Thoracic aorta (tissue), 2 donors: ENCODE measurements at regions not wholly inside any gene's neighbourhood (a gene's known extent, or its start where the extent isn't known, plus 50 kb on each side); places are given as distances from the start of the nearest gene placed in this dataset.

Experiments
- ATAC-seq: fragments of 150-250 bp; one replicate; pipeline ENCODE4 v1.8.0; 2017; ENCODE audit warnings: low read depth; ENCODE audit not compliant: insufficient number of reproducible peaks, low FRiP score
- DNase-seq: peaks from one replicate; pipeline ENCODE4 v3.0.0-alpha.2; 2020; ENCODE audit warnings: low spot score
- H3K27ac ChIP-seq, 2 donors: fragments of 200-600 bp; sonication (generic); 1 replicate in 1 of 2; 2 replicates in 1 of 2; pipeline ENCODE4 v1.5.1; 2016; ENCODE audit warnings: mild to moderate bottlenecking in 2 of 2, moderate library complexity in 2 of 2
- H3K27me3 ChIP-seq: fragments of 200-600 bp; sonication (generic); replicated peaks from 2 replicates; pipeline ENCODE4 v1.6.0; 2016; ENCODE audit warnings: mild to moderate bottlenecking; ENCODE audit not compliant: insufficient read depth
- H3K36me3 ChIP-seq: fragments of 200-600 bp; sonication (generic); one replicate; pipeline ENCODE4 v1.5.1; 2016
- H3K4me1 ChIP-seq, 2 donors: fragments of 200-600 bp; sonication (generic); 1 replicate in 1 of 2; 2 replicates in 1 of 2; pipeline versions ENCODE4 v1.5.1 to v1.6.0; 2016; ENCODE audit warnings: low read depth in 2 of 2, mild to moderate bottlenecking in 1 of 2; ENCODE audit not compliant: control insufficient read depth in 1 of 2
- H3K4me3 ChIP-seq: fragments of 200-600 bp; sonication (generic); 2 replicates; pipeline ENCODE4 v1.5.1; 2016; ENCODE audit warnings: mild to moderate bottlenecking
- H3K9me3 ChIP-seq: fragments of 200-600 bp; sonication (generic); 2 replicates; pipeline ENCODE4 v1.5.1; 2016
- CTCF ChIP-seq: fragments of 200-600 bp; sonication (generic); IDR thresholded peaks from one replicate; pipeline ENCODE4 v1.5.1; 2019; ENCODE audit warnings: antibody characterized with exemption

GRCh38 chr11:81669935-81670543 lies 1063.6 kb downstream of the FAM181B start:
- Histone ChIP-seq H3K27ac (no peak overlapping the region), H3K36me3 (no peaks in the 10 kb centered on the region), H3K9me3 (no peaks in the 10 kb centered on the region), H3K27me3 (no peaks in the 10 kb centered on the region), H3K4me3 (no peak overlapping the region), H3K4me1 (no peaks in the 10 kb centered on the region)
- ATAC-seq (no peak), DNase-seq (no peak)
- no peak for TF ChIP-seq CTCF

DNA sequence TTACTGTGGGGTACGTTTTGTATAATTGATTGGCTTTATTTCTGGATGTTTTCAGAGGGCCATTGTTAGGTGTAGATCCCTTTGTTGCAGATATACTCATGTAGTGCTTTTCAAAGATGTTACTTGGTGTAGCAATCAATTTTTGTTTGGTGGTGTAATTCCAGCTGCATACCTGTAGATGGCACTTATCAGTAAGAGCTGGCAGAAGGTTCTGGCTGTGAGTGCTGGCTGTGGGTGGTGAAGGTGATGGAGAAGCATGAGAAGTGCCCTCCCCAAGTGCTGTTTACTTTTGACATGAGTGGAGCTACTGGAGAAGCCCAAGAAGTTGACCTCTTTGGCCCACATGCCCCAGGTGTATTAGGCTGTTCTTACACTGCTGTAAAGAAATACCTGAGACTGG lies 1074.9 kb downstream of the FAM181B start:
- H3K36me3 ChIP-seq: no peaks in the 10 kb centered on the region
- no peak overlapping the region for H3K27ac ChIP-seq
- H3K9me3 ChIP-seq: no peaks in the 10 kb centered on the region
- TF ChIP-seq CTCF: no peak
- ATAC-seq: no peak
- DNase-seq: no peak
- no peaks in the 10 kb centered on the region for H3K27me3 ChIP-seq
- no peaks in the 10 kb centered on the region for H3K4me1 ChIP-seq
- H3K4me3 ChIP-seq: no peak overlapping the region

- H3K9me3 ChIP-seq: no peaks in the 10 kb centered on the region
- no peak overlapping the region for H3K27ac ChIP-seq
- H3K36me3 ChIP-seq: no peaks in the 10 kb centered on the region
- H3K27me3 ChIP-seq: no peaks in the 10 kb centered on the region
- H3K4me1 ChIP-seq: no peaks in the 10 kb centered on the region
- ATAC-seq (no peak), DNase-seq (no peak)
- TF ChIP-seq CTCF: no peak
- H3K4me3 ChIP-seq: no peak overlapping the region
Observed at GRCh38 chr11:81655351-81655750, 1078.3 kb downstream of the FAM181B start.

DNA sequence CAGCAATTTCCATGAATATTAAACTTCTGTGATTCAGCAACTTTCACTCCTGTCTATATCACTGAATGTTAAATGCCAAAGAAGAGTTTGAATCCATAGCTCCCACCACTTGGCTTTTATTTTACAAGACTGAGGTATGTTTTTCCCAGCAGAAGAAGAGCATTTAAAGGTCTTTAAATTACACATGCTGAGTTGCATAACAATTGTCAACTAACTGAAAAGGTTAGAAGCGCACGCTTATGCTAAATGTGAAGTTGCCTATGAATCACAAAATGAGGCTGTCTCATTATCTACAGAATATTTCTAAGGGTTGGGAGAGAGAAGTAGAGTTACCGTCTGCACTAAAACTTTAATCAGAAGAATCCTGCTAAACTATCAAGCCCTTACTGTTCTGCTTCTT lies 1086.3 kb downstream of the FAM181B start:
- H3K27ac ChIP-seq: no peak overlapping the region
- H3K4me3 ChIP-seq: no peak overlapping the region
- H3K9me3 ChIP-seq: no peaks in the 10 kb centered on the region
- no peak for DNase-seq
- no peaks in the 10 kb centered on the region for H3K36me3 ChIP-seq
- H3K4me1 ChIP-seq: no peaks in the 10 kb centered on the region
- TF ChIP-seq CTCF: no peak
- no peak for ATAC-seq
- no peaks in the 10 kb centered on the region for H3K27me3 ChIP-seq

DNA sequence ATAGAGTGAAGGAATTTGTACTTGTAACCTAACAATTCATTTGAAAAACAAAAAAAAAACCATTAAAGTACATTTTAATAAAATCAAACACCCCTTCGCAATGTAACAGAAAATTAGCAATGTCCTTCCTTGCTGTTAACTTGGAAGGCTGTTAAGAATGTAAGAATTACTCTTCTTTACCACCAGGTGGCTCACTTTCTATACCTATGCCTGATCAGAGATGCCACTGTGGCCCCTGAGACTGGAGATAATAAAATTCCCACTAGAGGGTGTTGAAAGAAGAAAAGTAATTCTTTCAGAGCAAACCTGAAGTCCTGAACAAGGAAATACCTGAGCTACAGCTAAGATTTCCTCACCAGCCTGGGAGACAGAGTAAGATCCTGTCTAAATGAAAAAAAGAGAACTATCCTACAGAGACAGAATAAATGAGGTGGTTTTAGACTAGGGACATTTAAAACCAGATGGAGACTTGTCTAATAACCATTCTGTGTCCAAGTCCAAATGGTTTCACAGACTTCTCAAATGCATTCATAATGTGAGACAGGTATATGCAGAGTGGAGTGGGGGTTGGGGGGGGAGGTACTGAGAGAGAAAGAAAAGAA lies 1089.3 kb downstream of the FAM181B start:
- Histone ChIP-seq H3K9me3 (no peaks in the 10 kb centered on the region), H3K36me3 (no peaks in the 10 kb centered on the region), H3K27ac (no peak overlapping the region), H3K4me3 (no peak overlapping the region), H3K4me1 (no peaks in the 10 kb centered on the region), H3K27me3 (no peaks in the 10 kb centered on the region)
- TF ChIP-seq CTCF: peak; percentile 54
- no peak for ATAC-seq
- DNase-seq: no peak
